ENCODE measurements at regions not wholly inside any gene's neighbourhood (a gene's known extent, or its start where the extent isn't known, plus 50 kb on each side); places are given as distances from the start of the nearest gene placed in this dataset.

GRCh38 chr3:102233881-102234280, 200.9 kb upstream of the ZPLD1 start:
- peak overlapping the region; percentile 43 for H3K27ac Mint-ChIP-seq
- ChIA-PET CTCF (interaction anchor here (1.2 to 19.4 kb wide), 7 partner anchors 9 to 1176 kb away, joined by 3 to 1306 read pairs (median 7); no protein-coding TSS in a partner anchor), POLR2A (no interaction called here)
- peaks cover 51% of the 10 kb centered on the region for H3K4me1 Mint-ChIP-seq
- intact Hi-C loops (cut with micrococcal nuclease): no loop called here
- Histone ChIP-seq H3K4me1 (ENCODE audit: control insufficient read depth in 2 of 2, insufficient read depth in 2 of 2, low read length in 2 of 2) (peaks cover 37 to 55% of the 10 kb centered on the region in 2 donors), H4K20me1 (ENCODE audit: control insufficient read depth, insufficient read depth, low read length, poor library complexity, severe bottlenecking) (no peaks in the 10 kb centered on the region), H3K79me2 (ENCODE audit: control insufficient read depth, insufficient read depth, low read length) (no peaks in the 10 kb centered on the region), H3K9ac (ENCODE audit: low read length) (peak overlapping the region; percentile 10), H2AFZ (ENCODE audit: insufficient read depth, low read depth, low read length, poor library complexity, severe bottlenecking) (no peak overlapping the region), H3K36me3 (replicated peaks in 1 of 2; ENCODE audit: control extremely low read depth in 1 of 2, control insufficient read depth in 1 of 2, extremely low read depth in 1 of 2, insufficient read depth in 2 of 2, low read length in 1 of 2) (no peaks in the 10 kb centered on the region), H3K27ac (ENCODE audit: low read length in 2 of 2) (no peak overlapping the region), H3K4me3 (ENCODE audit: control extremely low read depth in 1 of 5, extremely low read depth in 1 of 5, insufficient read depth in 1 of 5, low read depth in 2 of 5, low read length in 4 of 5) (peak overlapping the region in 1 of 5 experiments; percentile 26), H3K27me3 (replicated peaks in 1 of 4; ENCODE audit: control extremely low read depth in 1 of 4, control insufficient read depth in 3 of 4, insufficient read depth in 4 of 4, low read length in 3 of 4) (peaks cover 0 to 3% (median 2%) of the 10 kb centered on the region in 4 experiments), H3K9me3 (ENCODE audit: control extremely low read depth in 1 of 3, control insufficient read depth in 2 of 3, insufficient read depth in 1 of 3, low read length in 2 of 3) (no peaks in the 10 kb centered on the region), H3K4me2 (replicated peaks; ENCODE audit: low read depth, low read length, poor library complexity, severe bottlenecking) (peak overlapping the region; percentile 48)
- TF ChIP-seq EZH2 (IDR thresholded peaks at IDR 0.05; ENCODE audit: borderline replicate concordance, insufficient read depth, low read depth, low read length, poor library complexity, severe bottlenecking): no peak
- no peak for TF ChIP-seq CTCF (IDR thresholded peaks at IDR 0.05)
- no peaks in the 10 kb centered on the region for H3K9me3 Mint-ChIP-seq (ENCODE audit: insufficient read depth)
- peak; percentile 83 for DNase-seq
- WGBS (ENCODE audit: insufficient coverage): 0% methylated on average over 1 of the region's 1 CpG
- peaks cover 3% of the 10 kb centered on the region for H3K27me3 Mint-ChIP-seq
- peak overlapping the region; percentile 52 for H3K4me3 Mint-ChIP-seq
- ATAC-seq (ENCODE audit: low read depth): peak; percentile 98

- no peak overlapping the region for H3K9ac ChIP-seq (ENCODE audit: low read length)
- H3K79me2 ChIP-seq (ENCODE audit: control insufficient read depth, insufficient read depth, low read length): no peaks in the 10 kb centered on the region
- Mint-ChIP-seq H3K4me1 (peaks cover 39% of the 10 kb centered on the region), H3K27ac (no peak overlapping the region), H3K9me3 (ENCODE audit: insufficient read depth) (no peaks in the 10 kb centered on the region), H3K27me3 (peaks cover 9% of the 10 kb centered on the region), H3K4me3 (no peak overlapping the region)
- intact Hi-C loops (cut with micrococcal nuclease): no loop called here
- peaks cover 37 to 42% of the 10 kb centered on the region in 2 donors for H3K4me1 ChIP-seq (ENCODE audit: control insufficient read depth in 2 of 2, insufficient read depth in 2 of 2, low read length in 2 of 2)
- CTCF ChIA-PET: interaction anchor here (0.8 to 19.4 kb wide), 10 partner anchors 10 to 1647 kb away, joined by 3 to 1306 read pairs (median 4); no protein-coding TSS in a partner anchor
- POLR2A ChIA-PET: no interaction called here
- no peak overlapping the region for H2AFZ ChIP-seq (ENCODE audit: insufficient read depth, low read depth, low read length, poor library complexity, severe bottlenecking)
- H3K4me2 ChIP-seq (replicated peaks; ENCODE audit: low read depth, low read length, poor library complexity, severe bottlenecking): peak overlapping the region; percentile 48
- no peak overlapping the region for H3K4me3 ChIP-seq (ENCODE audit: control extremely low read depth in 1 of 5, extremely low read depth in 1 of 5, insufficient read depth in 1 of 5, low read depth in 2 of 5, low read length in 4 of 5)
- no peak overlapping the region for H3K27ac ChIP-seq (ENCODE audit: low read length in 2 of 2)
- H4K20me1 ChIP-seq (ENCODE audit: control insufficient read depth, insufficient read depth, low read length, poor library complexity, severe bottlenecking): no peaks in the 10 kb centered on the region
- H3K36me3 ChIP-seq (replicated peaks in 1 of 2; ENCODE audit: control extremely low read depth in 1 of 2, control insufficient read depth in 1 of 2, extremely low read depth in 1 of 2, insufficient read depth in 2 of 2, low read length in 1 of 2): no peaks in the 10 kb centered on the region
- DNase-seq (no peak), ATAC-seq (ENCODE audit: low read depth) (no peak)
- 93% methylated on average over 3 of the region's 5 CpGs for WGBS (ENCODE audit: insufficient coverage)
- TF ChIP-seq EZH2 (IDR thresholded peaks at IDR 0.05; ENCODE audit: borderline replicate concordance, insufficient read depth, low read depth, low read length, poor library complexity, severe bottlenecking) (no peak), CTCF (IDR thresholded peaks at IDR 0.05) (peak; percentile 72)
- H3K27me3 ChIP-seq (replicated peaks in 1 of 4; ENCODE audit: control extremely low read depth in 1 of 4, control insufficient read depth in 3 of 4, insufficient read depth in 4 of 4, low read length in 3 of 4): peaks cover 0 to 3% (median 2%) of the 10 kb centered on the region in 4 experiments
- no peaks in the 10 kb centered on the region for H3K9me3 ChIP-seq (ENCODE audit: control extremely low read depth in 1 of 3, control insufficient read depth in 2 of 3, insufficient read depth in 1 of 3, low read length in 2 of 3)
Observed at GRCh38 chr3:102235679-102236078, 199.1 kb upstream of the ZPLD1 start.

All from B cell (primary cell).